H1 (cell line): ENCODE measurements at regions not wholly inside any gene's neighbourhood (a gene's known extent, or its start where the extent isn't known, plus 50 kb on each side); places are given as distances from the start of the nearest gene placed in this dataset.

Experiments
- CTCF ChIA-PET: fragments of 300-600 bp; sonication (Branson Sonifier 250); formaldehyde crosslinking; loops from one replicate; lab custom pipeline; 2021; ENCODE audit not compliant: partially characterized antibody; lab: Charles Lee
- POLR2A ChIA-PET: fragments of 300-600 bp; sonication (Branson Sonifier 250); formaldehyde crosslinking; loops from one replicate; lab custom pipeline; 2021; ENCODE audit warnings: inconsistent platforms; ENCODE audit not compliant: partially characterized antibody; lab: Charles Lee
- DNase-seq, 2 experiments: peaks; one replicate each; pipeline versions ENCODE4 v3.0.0 to v3.0.0-alpha.2; 2010 to 2022; ENCODE audit warnings: low spot score in 2 of 2, low read depth in 1 of 2, mixed read lengths in 1 of 2
- FAIRE-seq: peaks from 2 replicates; lab custom pipeline; 2011; peaks lifted over from hg19 to GRCh38; lab: Jason Lieb, UNC
- H2AFZ ChIP-seq: 2 replicates; pipeline ENCODE4 v1.8.1; 2012; ENCODE audit warnings: low read length, inconsistent platforms
- H2AK5ac ChIP-seq: 2 replicates; pipeline ENCODE4 v1.6.1; 2013; ENCODE audit warnings: low read depth, low read length
- H2BK120ac ChIP-seq: replicated peaks from 2 replicates; pipeline ENCODE3; 2013; ENCODE audit warnings: low read depth, low read length, inconsistent platforms
- H2BK12ac ChIP-seq: 2 replicates; pipeline ENCODE4 v1.6.1; 2013; ENCODE audit warnings: low read depth, low read length
- H2BK15ac ChIP-seq: 2 replicates; pipeline ENCODE4 v1.6.1; 2013; ENCODE audit warnings: low read length
- H2BK20ac ChIP-seq: 2 replicates; pipeline ENCODE4 v1.6.1; 2013; ENCODE audit warnings: low read length
- H2BK5ac ChIP-seq: 2 replicates; pipeline ENCODE4 v1.6.1; 2013; ENCODE audit warnings: low read depth, low read length
- H3K14ac ChIP-seq: 2 replicates; pipeline ENCODE4 v1.6.1; 2013; ENCODE audit warnings: inconsistent platforms; ENCODE audit not compliant: insufficient read length
- H3K18ac ChIP-seq: 2 replicates; pipeline ENCODE4 v1.6.1; 2013; ENCODE audit warnings: low read length; ENCODE audit errors: extremely low read depth
- H3K23ac ChIP-seq: 2 replicates; pipeline ENCODE4 v1.6.1; 2013; ENCODE audit warnings: inconsistent platforms; ENCODE audit not compliant: insufficient read length
- H3K23me2 ChIP-seq: 2 replicates; pipeline ENCODE4 v1.6.1; 2013; ENCODE audit warnings: low read depth, low read length
- H3K27ac ChIP-seq: 2 replicates; pipeline ENCODE4 v1.6.1; 2011; ENCODE audit warnings: low read depth, low read length, inconsistent platforms
- H3K27me3 ChIP-seq, 4 experiments: replicated peaks in 1 of 4; 1 replicate in 1 of 4; 2 replicates in 3 of 4; pipeline versions ENCODE4 v1.6.1 to v1.8.1; 2011 to 2013; ENCODE audit warnings: low read length in 3 of 4, mild to moderate bottlenecking in 3 of 4, inconsistent platforms in 2 of 4, mixed read lengths in 2 of 4, moderate library complexity in 1 of 4; ENCODE audit not compliant: control insufficient read depth in 3 of 4, insufficient read depth in 3 of 4; ENCODE audit errors: extremely low read depth in 1 of 4
- H3K36me3 ChIP-seq, 4 experiments: 2 replicates each; pipeline versions ENCODE4 v1.6.1 to v1.8.1; 2011 to 2013; ENCODE audit warnings: mild to moderate bottlenecking in 4 of 4, low read length in 3 of 4, moderate library complexity in 2 of 4, control low read depth in 1 of 4, inconsistent platforms in 1 of 4; ENCODE audit not compliant: insufficient read depth in 4 of 4, control insufficient read depth in 2 of 4
- H3K4ac ChIP-seq: replicated peaks from 2 replicates; pipeline ENCODE3; 2013; ENCODE audit warnings: low read length, low read depth, mixed read lengths, inconsistent platforms; ENCODE audit not compliant: insufficient read length
- H3K4me1 ChIP-seq, 4 experiments: replicated peaks in 1 of 4; 1 replicate in 1 of 4; 2 replicates in 3 of 4; pipeline versions ENCODE4 v1.6.1 to v1.8.1; 2011 to 2013; ENCODE audit warnings: low read length in 3 of 4, inconsistent platforms in 2 of 4, mixed read lengths in 1 of 4; ENCODE audit not compliant: insufficient read depth in 4 of 4, control insufficient read depth in 3 of 4
- H3K4me2 ChIP-seq, 2 experiments: 2 replicates each; pipeline versions ENCODE4 v1.6.1 to v1.8.1; 2011 to 2013; ENCODE audit warnings: low read depth in 2 of 2, low read length in 2 of 2, control low read depth in 1 of 2, inconsistent platforms in 1 of 2, mild to moderate bottlenecking in 1 of 2; ENCODE audit not compliant: insufficient read depth in 1 of 2
- H3K4me3 ChIP-seq, 4 experiments: fragments of 200-600, 300-600 bp in 1 of 4; sonication (generic), shearing (Covaris generic), sonication (Bioruptor Twin) in 1 of 4; 2 replicates each; pipeline versions ENCODE4 v1.5.1 to v1.8.1; 2011 to 2016; ENCODE audit warnings: low read length in 4 of 4, low read depth in 3 of 4, control low read depth in 2 of 4, inconsistent platforms in 2 of 4, mild to moderate bottlenecking in 2 of 4, mixed read lengths in 1 of 4, moderate library complexity in 1 of 4; ENCODE audit not compliant: insufficient read depth in 2 of 4; ENCODE audit errors: extremely low read depth in 1 of 4
- H3K56ac ChIP-seq: replicated peaks from 2 replicates; pipeline ENCODE3; 2013; ENCODE audit warnings: low read depth, mild to moderate bottlenecking, mixed read lengths, low read length, inconsistent platforms; ENCODE audit not compliant: insufficient read length
- H3K79me1 ChIP-seq: 2 replicates; pipeline ENCODE4 v1.6.1; 2013; ENCODE audit warnings: low read depth, low read length, control low read depth
- H3K79me2 ChIP-seq, 2 experiments: 2 replicates each; pipeline versions ENCODE4 v1.6.1 to v1.8.1; 2012 to 2013; ENCODE audit warnings: low read length in 2 of 2, mild to moderate bottlenecking in 2 of 2, inconsistent platforms in 1 of 2; ENCODE audit not compliant: insufficient read depth in 2 of 2, control insufficient read depth in 1 of 2
- H3K9ac ChIP-seq, 4 experiments: replicated peaks in 1 of 4; 1 replicate in 1 of 4; 2 replicates in 3 of 4; pipeline versions ENCODE4 v1.6.1 to v1.8.1; 2011 to 2013; ENCODE audit warnings: low read depth in 3 of 4, low read length in 3 of 4, control low read depth in 2 of 4, mild to moderate bottlenecking in 2 of 4, moderate library complexity in 2 of 4, inconsistent platforms in 1 of 4; ENCODE audit errors: extremely low read depth in 1 of 4
- H3K9me3 ChIP-seq, 2 experiments: 2 replicates each; pipeline versions ENCODE4 v1.6.1 to v1.8.1; 2012 to 2013; ENCODE audit warnings: mild to moderate bottlenecking in 2 of 2, moderate library complexity in 2 of 2, control low read depth in 1 of 2, inconsistent platforms in 1 of 2, low read depth in 1 of 2, low read length in 1 of 2, mixed read lengths in 1 of 2; ENCODE audit not compliant: insufficient read depth in 2 of 2
- H4K20me1 ChIP-seq, 2 experiments: replicated peaks in 1 of 2; 2 replicates each; pipeline versions ENCODE3 to v1.8.1; 2011 to 2013; ENCODE audit warnings: inconsistent platforms in 2 of 2, low read length in 2 of 2, mild to moderate bottlenecking in 1 of 2; ENCODE audit not compliant: insufficient read depth in 2 of 2, control insufficient read depth in 1 of 2
- H4K5ac ChIP-seq: 2 replicates; pipeline ENCODE4 v1.6.1; 2013; ENCODE audit warnings: low read length, low read depth, mixed read lengths, inconsistent platforms; ENCODE audit not compliant: insufficient read length
- H4K8ac ChIP-seq: 2 replicates; pipeline ENCODE4 v1.8.0; 2013; ENCODE audit warnings: mild to moderate bottlenecking, moderate library complexity, low read length, inconsistent platforms; ENCODE audit not compliant: insufficient read depth; ENCODE audit errors: extremely low read depth
- H4K91ac ChIP-seq: replicated peaks from 2 replicates; pipeline ENCODE3; 2013; ENCODE audit warnings: low read length, mixed read lengths, inconsistent platforms; ENCODE audit not compliant: insufficient read length
- RAD21 ChIP-seq, 2 experiments: IDR thresholded peaks in 1 of 2; conservative IDR thresholded peaks in 1 of 2; 2 replicates each; pipeline ENCODE4 v1.6.1; 2011; ENCODE audit warnings: low read depth in 2 of 2, low read length in 2 of 2, improper control_type of control experiment in 1 of 2, inconsistent platforms in 1 of 2, mild to moderate bottlenecking in 1 of 2, moderate library complexity in 1 of 2
- SUZ12 ChIP-seq: fragments of 200-600 bp; sonication (generic); IDR thresholded peaks from 2 replicates; pipeline ENCODE4 v1.6.1; 2012; ENCODE audit warnings: mild to moderate bottlenecking, inconsistent platforms, low read length, moderate library complexity, mixed read lengths
- WGBS, 2 experiments: shearing (Covaris generic) in 1 of 2; methylation state at CpG; one replicate each; pipeline versions ENCODE4 v1.1.6 to v1.1.7; 2013 to 2015; ENCODE audit warnings: low lambda C conversion rate in 2 of 2, mixed read lengths in 2 of 2, inconsistent platforms in 1 of 2, low coverage in 1 of 2, missing lambda C conversion rate in 1 of 2; ENCODE audit not compliant: insufficient replicate concordance in 2 of 2, insufficient coverage in 1 of 2, insufficient read length in 1 of 2; ENCODE audit errors: extremely low coverage in 1 of 2, missing lambda C conversion rate in 1 of 2; 5-methylcytosine and 5-hydroxymethylcytosine counted together

DNA sequence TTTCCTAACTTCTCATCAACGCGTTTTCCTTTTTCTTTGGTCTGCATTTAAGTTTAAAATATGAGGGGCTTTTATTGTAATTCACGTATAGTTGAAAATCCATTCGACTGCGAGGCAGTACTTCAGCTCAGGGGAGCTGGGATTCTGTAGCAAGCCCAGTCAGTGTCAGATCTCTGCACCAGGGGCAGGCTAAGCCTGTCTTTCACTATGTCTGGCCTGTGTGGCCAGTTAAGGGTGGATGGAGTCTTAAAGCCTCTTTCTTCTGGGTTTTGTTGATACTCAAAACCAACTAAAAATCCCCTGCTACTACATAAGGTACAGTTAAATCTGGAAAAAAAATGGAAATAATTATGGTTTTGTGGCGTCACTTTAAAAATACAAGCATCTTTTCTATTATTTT, 124.7 kb downstream of the TYW3 start:
- no peak overlapping the region for H2BK12ac ChIP-seq
- H2BK5ac ChIP-seq = no peak overlapping the region
- FAIRE-seq = no peak
- no peak overlapping the region for H3K27ac ChIP-seq
- no peaks in the 10 kb centered on the region for H3K27me3 ChIP-seq
- no peaks in the 10 kb centered on the region for H3K79me2 ChIP-seq
- peaks cover 0 to 8% (median 2%) of the 10 kb centered on the region in 4 experiments; a peak in 2 of 7 replicates for H3K4me1 ChIP-seq
- H4K20me1 ChIP-seq = no peaks in the 10 kb centered on the region
- H3K36me3 ChIP-seq = no peaks in the 10 kb centered on the region
- no peak overlapping the region for H3K18ac ChIP-seq
- ChIA-PET CTCF (interaction anchor here (1.3 kb wide), 1 partner anchor 345 kb away, joined by 3 read pairs; no protein-coding TSS in a partner anchor), POLR2A (no interaction called here)
- H3K9me3 ChIP-seq = no peaks in the 10 kb centered on the region
- H2BK120ac ChIP-seq = no peak overlapping the region
- no peak overlapping the region for H4K8ac ChIP-seq
- no peak overlapping the region for H3K23ac ChIP-seq
- no peak overlapping the region for H2AK5ac ChIP-seq
- H3K79me1 ChIP-seq = no peaks in the 10 kb centered on the region
- no peak overlapping the region for H3K4me2 ChIP-seq
- H2BK15ac ChIP-seq = no peak overlapping the region
- no peak overlapping the region for H4K5ac ChIP-seq
- WGBS, 2 experiments = 91 to 100% methylated on average over 2 to 6 of the region's 6 CpGs
- H2BK20ac ChIP-seq = no peak overlapping the region
- no peak overlapping the region for H2AFZ ChIP-seq
- no peak overlapping the region for H3K4me3 ChIP-seq
- no peak overlapping the region for H3K14ac ChIP-seq
- TF ChIP-seq SUZ12 (no peak), RAD21 (IDR thresholded peaks at IDR 0.05 in 1 of 2, conservative IDR thresholded peaks at IDR 0.05 in 1 of 2; ENCODE audit: low read depth in 2 of 2, low read length in 2 of 2) (peak; percentile 10 to 40; a peak in 3 of 4 replicates)
- no peak overlapping the region for H3K4ac ChIP-seq
- no peaks in the 10 kb centered on the region for H3K23me2 ChIP-seq
- H3K9ac ChIP-seq = no peak overlapping the region
- H3K56ac ChIP-seq = no peak overlapping the region
- no peak overlapping the region for H4K91ac ChIP-seq
- DNase-seq = no peak
